NCI-H1105 treated with DMSO at 0.1 percent for 48 hours (cell line): ENCODE measurements at regions not wholly inside any gene's neighbourhood (a gene's known extent, or its start where the extent isn't known, plus 50 kb on each side); places are given as distances from the start of the nearest gene placed in this dataset.
"Not testable (repeated sequence)": the region's sequence is repeated elsewhere in the genome, so short reads cannot be mapped to it uniquely, and the experiment has no call there.

ENCODE experiments used
- DNase-seq: peaks from one replicate; lab custom pipeline; 2025; lab: John Stamatoyannopoulos, UW

GRCh38 chr12:4822572-4822971 is 87.1 kb upstream of the KCNA1 start:
- no peak for DNase-seq

GRCh38 chr12:4824380-4824779 is 85.3 kb upstream of the KCNA1 start:
- no peak for DNase-seq

- DNase-seq, result no peak
Observed at GRCh38 chr12:4825011-4825858, 84.5 kb upstream of the KCNA1 start.

DNA sequence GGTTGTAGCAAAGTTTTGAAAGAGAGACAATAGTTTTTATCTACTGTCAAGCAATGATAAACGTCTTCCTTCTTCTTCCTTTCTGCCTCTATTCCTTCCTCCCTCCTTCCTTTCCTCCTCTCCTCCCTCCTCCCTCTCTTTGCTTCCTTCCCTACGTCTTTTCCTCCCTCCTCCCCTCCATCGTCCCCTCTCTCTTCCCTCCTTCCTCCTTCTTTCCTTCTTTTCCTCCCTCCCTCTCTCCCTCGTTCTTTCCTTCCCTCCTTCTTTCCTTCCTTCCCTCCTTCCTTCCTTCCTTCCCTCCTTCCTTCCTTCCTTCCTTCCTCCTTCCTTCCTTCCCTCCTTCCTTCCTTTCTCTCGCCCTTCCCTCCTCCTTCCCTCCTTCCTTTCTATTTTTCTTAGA is 82.8 kb upstream of the KCNA1 start:
- DNase-seq, result no peak

DNA sequence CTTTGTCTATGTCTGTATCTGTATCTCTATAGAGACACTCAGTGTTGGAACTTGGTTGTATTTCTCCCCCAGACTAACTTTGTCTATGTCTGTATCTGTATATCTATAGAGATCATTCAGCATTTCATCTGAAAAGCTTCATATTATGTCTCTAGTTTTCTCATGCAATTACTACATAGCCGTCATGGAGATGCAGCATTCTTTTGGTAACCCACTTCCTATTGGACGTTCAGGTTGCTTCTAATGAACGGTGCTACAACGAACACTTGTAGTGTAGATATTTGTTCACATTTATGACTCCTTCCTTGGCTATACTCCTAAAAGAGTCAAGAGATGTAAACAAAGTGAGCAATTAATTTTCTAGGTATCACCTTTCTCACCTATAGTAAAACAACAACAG is 81.5 kb upstream of the KCNA1 start:
- no peak for DNase-seq

DNA sequence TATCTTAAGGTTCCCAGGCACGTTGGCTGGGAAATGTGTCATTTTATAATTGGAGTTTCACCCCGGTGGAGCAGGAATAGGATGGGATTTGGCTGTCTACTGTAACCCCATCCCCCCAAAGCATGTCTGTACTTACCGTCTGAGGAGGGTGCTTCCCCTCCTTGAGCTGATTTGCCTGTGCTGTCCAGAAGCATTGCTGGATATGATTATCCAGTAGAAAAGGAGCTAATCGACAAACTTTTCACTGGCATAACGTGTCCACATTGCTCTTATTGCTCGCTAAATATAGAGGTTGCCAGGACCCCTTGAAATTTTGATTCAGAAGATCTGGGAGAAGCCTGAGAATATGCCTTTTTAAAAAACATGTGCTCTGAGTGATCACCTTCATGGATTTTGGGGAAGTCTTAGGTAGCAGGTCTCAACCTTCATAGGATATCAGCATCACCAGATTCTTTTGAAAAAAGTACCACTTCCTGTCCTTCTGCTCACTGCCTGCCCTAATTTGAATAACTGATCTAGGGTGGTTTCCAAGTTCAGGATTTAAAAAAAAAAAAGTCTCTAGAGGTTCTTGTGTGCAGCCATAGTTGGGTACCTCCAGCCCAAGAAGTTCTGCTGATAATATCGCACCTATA is 80.4 kb upstream of the KCNA1 start:
- no peak for DNase-seq

GRCh38 chr12:4829793-4830162 is 79.9 kb upstream of the KCNA1 start:
- DNase-seq, result peak; percentile 68

DNA sequence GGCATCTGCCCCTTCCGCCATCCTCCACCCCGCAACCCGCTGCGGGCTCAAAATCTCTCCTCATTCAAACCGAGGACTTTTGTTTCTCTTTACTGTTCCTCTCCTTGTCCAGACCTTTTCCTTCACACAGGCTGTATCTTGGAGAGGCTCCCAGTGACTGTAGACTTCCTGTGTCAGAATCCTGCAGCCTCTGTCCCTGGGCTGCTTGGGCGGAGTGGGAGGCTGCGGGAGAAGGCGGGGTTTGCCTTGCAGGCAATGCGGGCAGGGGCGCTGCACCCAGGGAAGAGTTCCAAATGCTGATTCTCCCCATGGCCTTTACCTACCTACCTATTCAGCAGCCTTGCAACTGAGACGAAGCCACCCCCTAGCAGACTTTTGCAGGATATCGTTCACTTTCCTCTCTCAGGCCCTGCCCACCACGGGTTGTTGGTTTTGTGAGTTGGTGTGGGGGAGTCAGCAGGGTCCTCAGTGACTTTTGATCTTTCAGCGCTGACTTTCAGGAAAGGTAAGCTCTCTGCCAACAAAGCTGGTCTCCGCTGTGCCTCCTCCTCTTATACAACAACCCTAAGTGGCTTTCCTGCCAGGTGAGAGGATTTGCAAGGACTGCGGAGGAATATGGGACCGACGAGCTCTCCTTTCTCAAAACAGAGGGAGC is 79.0 kb upstream of the KCNA1 start:
- no peak for DNase-seq

GRCh38 chr12:4833053-4833452 is 76.7 kb upstream of the KCNA1 start:
- no peak for DNase-seq

- DNase-seq, result no peak
Observed at GRCh38 chr12:4833524-4833923, 76.2 kb upstream of the KCNA1 start.

GRCh38 chr12:4842401-4842800 is 67.3 kb upstream of the KCNA1 start:
- DNase-seq, result not testable (repeated sequence)

DNA sequence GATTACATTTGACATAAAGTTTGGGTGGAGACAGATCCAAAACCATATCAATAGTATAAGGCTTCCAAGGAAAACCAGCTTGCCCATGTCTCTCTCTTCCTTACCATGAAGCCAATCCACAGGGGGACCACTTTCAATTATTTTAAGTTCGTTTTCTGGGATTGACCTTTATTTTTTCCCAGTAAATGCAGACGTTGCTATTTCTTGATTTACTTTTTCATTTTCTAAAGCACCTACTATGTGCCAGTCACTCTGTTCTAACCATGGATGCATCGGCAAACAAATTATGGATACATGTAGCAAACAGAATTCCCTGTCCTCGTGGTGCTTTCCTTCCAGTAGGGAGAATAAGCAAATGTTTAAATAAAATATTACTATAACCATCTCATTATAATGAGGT is 65.8 kb upstream of the KCNA1 start:
- no peak for DNase-seq

- no peak for DNase-seq
Observed at GRCh38 chr12:4847713-4848112, 62.0 kb upstream of the KCNA1 start.

DNA sequence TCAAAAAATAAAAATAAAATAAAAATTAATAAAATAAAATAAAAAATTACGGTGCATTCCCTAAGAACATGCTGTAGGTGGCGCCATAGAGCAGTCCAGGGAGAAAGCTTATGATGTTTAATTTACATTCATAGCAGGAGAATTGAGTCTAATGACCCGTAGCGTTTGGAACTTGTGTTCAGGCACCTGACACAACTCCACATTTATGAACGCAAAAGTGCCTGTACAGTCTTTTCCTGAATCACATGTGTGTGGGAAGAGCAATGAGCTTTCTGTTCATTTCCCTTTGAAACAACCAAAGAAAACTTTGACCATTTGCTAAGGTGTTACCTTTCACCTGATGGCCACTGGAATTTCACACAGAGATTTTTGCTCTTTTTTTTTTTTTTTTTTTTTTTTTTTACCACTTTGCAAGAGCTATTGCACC is 60.6 kb upstream of the KCNA1 start:
- DNase-seq, result peak; percentile 40

DNA sequence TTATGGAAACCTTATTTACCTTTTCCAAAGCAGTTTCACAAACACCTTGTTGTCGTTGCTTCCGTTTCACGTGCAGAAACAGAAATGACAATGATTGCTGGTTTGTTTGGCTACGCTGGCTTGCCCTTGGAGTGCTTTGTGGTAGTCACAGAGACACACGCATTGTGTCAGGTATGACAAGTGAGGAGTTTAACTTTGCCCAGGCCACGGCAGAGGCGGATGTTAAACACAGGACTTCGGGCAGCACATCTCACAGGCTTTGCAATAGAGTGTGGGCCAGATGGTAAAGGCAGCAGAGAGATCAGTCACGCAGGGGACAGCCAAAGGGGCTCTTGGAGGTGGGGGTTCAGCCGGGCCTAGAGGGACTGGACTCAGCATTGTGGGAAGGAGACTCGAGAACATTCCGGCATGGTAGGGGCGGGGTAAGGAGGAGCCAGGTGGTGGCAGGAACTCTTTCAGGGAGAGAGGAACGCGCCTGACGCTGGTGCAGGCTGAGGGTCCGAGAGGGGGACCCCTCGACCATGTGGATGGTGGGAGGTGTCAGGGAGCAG is 59.8 kb upstream of the KCNA1 start:
- DNase-seq, result no peak

DNA sequence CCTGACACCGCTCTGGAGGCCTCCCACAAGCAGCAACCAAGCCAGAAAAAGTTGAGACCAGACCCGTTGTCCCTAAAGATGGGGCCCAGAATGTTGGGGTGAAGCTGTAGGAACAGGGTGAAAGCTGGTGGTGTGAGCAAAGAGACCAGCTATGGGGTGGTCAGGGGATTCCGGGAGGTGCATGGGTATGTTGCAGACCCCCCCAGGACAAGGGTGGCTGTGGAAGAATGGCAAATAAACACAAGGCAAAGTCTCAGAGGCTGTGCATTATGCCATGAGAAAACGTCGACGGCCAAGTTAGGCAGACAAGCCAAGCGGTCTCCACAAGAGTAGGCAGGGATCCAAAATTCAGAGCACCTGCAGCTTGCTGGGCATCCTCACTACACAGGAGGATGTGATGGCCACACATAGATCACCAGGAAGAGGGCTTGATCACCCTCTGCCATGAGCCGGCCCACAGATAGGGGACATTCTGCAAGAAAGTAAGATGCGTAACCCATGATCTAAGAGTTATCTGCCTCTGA is 58.8 kb upstream of the KCNA1 start:
- no peak for DNase-seq

DNA sequence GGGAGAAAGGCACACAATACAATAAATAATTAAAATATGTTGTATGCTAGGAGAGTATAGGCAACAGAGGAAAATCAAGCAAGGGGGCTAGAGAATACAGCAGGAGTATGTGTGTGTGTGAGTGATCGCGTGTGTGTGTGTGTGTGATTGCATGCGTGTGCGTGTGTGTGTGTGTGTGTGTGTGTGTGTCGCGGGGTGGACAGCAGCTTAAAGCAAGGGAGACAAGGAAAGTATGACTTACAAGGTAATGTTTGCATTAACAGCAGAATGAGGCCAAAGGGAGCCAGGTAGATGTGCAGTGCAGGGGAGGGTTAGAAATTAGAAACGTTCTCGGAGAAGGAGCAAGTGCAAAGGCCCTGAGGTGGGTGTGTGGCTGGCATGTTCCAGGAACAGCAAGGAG is 57.4 kb upstream of the KCNA1 start:
- no peak for DNase-seq

DNA sequence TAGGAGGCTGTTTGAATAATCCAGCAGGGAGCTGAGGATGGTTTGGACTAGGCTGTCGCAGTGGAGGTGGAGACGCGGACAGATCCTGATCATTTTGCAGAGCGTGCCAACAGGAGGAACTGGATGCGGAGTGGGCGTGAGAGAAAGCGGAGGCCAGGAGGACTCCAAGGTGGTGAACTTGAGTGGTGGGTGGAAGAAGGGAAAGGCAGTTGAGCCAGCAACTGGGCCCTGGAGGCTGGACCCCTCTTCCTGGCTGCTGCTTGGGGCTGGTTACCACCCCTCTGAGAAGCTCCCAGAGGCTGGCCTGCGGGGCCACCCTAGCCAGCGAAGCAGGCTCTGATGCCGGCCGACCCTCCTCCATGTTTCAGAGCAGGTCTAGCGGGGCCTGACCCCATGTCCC is 56.8 kb upstream of the KCNA1 start:
- no peak for DNase-seq

GRCh38 chr12:4855121-4855924 is 54.4 kb upstream of the KCNA1 start:
- peak; percentile 85 for DNase-seq

GRCh38 chr12:4856596-4856995 is 53.1 kb upstream of the KCNA1 start:
- no peak for DNase-seq

GRCh38 chr12:4857472-4858291 is 52.0 kb upstream of the KCNA1 start:
- DNase-seq, result peak; percentile 95
